Upper lobe of right lung (tissue), 1 donor: ENCODE measurements at regions not wholly inside any gene's neighbourhood (a gene's known extent, or its start where the extent isn't known, plus 50 kb on each side); places are given as distances from the start of the nearest gene placed in this dataset.

Source experiments
- ATAC-seq: fragments of 200-7000 bp; cut with Tn5 transposase; one replicate; pipeline ENCODE4 v1.9.1; 2020; ENCODE audit warnings: mild to moderate bottlenecking, moderate library complexity
- DNase-seq: peaks from one replicate; pipeline ENCODE4 v3.0.0-alpha.2; 2020
- H3K27ac ChIP-seq: fragments of 200-600 bp; one replicate; pipeline ENCODE4 v1.8.0; 2022
- H3K27me3 ChIP-seq: fragments of 200-600 bp; one replicate; pipeline ENCODE4 v1.8.0; 2022; ENCODE audit warnings: mild to moderate bottlenecking
- H3K36me3 ChIP-seq: fragments of 200-600 bp; one replicate; pipeline ENCODE4 v1.8.0; 2022
- H3K4me1 ChIP-seq: fragments of 200-600 bp; one replicate; pipeline ENCODE4 v1.8.0; 2022
- H3K4me3 ChIP-seq: fragments of 200-600 bp; one replicate; pipeline ENCODE4 v1.8.0; 2022; ENCODE audit warnings: mild to moderate bottlenecking
- H3K9me3 ChIP-seq: fragments of 200-600 bp; one replicate; pipeline ENCODE4 v1.8.0; 2022
- intact Hi-C: fragments of 100-400 bp; cut with DNase I; formaldehyde crosslinking; loops from one replicate; pipeline ENCODE4 v1.11.0; 2022
- TF ChIP-seq, protein P1 (sequence below): fragments of 200-600 bp; IDR thresholded peaks from one replicate; pipeline ENCODE4 v1.8.0; 2022; ENCODE audit warnings: antibody characterized with exemption
- donor health status: DM: no; HTN: yes; CAD: no; lungs with severe emphysema.

DNA sequence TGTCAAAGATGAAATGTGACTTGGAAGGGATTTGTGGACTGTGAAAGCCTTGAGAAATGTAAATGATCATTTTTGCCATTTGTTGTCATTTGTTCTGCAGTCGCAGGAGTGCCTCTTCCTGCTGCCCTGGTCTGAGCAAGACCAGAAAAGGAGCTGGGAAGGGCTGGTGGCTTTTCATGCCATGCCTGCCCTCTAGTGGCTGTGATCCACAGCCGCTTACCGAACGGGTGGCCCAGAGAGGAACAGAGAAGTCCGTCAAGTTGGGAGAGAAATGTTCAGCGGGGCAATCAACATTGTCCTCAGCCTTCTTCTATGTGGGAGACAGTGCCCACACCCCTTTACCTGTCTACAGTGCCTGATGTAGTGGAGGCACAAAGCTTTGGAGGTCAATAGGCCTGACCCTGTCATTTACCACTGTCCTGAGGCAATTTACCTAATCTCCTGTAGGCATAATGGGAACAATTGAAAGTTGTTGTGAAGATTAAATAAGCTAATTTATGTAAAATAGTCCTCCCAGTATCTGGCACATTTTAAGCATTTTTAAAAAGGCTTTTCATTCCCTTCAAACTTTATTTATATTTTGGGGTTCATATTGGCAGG lies 224.5 kb downstream of the B3GLCT start:
- intact Hi-C loops: loop anchor here (10.0 kb wide), 1 partner anchor 189 kb away; no protein-coding TSS in a partner anchor
- H3K4me3 ChIP-seq: no peak overlapping the region
- ATAC-seq: peak; percentile 98
- peak; percentile 85 for DNase-seq
- H3K27ac ChIP-seq: no peak overlapping the region
- H3K27me3 ChIP-seq: no peaks in the 10 kb centered on the region
- no peaks in the 10 kb centered on the region for H3K36me3 ChIP-seq
- TF ChIP-seq, protein P1, sequence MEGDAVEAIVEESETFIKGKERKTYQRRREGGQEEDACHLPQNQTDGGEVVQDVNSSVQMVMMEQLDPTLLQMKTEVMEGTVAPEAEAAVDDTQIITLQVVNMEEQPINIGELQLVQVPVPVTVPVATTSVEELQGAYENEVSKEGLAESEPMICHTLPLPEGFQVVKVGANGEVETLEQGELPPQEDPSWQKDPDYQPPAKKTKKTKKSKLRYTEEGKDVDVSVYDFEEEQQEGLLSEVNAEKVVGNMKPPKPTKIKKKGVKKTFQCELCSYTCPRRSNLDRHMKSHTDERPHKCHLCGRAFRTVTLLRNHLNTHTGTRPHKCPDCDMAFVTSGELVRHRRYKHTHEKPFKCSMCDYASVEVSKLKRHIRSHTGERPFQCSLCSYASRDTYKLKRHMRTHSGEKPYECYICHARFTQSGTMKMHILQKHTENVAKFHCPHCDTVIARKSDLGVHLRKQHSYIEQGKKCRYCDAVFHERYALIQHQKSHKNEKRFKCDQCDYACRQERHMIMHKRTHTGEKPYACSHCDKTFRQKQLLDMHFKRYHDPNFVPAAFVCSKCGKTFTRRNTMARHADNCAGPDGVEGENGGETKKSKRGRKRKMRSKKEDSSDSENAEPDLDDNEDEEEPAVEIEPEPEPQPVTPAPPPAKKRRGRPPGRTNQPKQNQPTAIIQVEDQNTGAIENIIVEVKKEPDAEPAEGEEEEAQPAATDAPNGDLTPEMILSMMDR: peak; percentile 84
- no peaks in the 10 kb centered on the region for H3K4me1 ChIP-seq
- H3K9me3 ChIP-seq: no peaks in the 10 kb centered on the region

DNA sequence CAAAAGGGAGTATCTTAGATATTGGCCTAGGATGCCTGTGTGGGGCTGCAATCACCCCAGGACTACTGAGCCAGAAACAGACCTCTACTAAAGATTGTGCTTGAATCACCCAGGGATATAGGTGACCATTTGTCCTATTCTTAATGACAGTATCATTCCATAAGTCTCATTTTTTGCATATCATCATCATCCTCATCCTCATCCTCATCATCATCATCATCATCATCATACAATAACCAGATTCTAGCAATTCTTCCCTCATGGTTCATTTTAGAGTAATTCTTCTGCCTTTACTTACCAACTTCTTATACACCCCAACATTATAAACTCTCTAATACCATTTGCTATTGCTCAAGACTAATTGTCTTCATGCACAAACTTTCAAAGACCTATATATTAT lies 226.6 kb downstream of the B3GLCT start:
- H3K27ac ChIP-seq: no peak overlapping the region

DNA sequence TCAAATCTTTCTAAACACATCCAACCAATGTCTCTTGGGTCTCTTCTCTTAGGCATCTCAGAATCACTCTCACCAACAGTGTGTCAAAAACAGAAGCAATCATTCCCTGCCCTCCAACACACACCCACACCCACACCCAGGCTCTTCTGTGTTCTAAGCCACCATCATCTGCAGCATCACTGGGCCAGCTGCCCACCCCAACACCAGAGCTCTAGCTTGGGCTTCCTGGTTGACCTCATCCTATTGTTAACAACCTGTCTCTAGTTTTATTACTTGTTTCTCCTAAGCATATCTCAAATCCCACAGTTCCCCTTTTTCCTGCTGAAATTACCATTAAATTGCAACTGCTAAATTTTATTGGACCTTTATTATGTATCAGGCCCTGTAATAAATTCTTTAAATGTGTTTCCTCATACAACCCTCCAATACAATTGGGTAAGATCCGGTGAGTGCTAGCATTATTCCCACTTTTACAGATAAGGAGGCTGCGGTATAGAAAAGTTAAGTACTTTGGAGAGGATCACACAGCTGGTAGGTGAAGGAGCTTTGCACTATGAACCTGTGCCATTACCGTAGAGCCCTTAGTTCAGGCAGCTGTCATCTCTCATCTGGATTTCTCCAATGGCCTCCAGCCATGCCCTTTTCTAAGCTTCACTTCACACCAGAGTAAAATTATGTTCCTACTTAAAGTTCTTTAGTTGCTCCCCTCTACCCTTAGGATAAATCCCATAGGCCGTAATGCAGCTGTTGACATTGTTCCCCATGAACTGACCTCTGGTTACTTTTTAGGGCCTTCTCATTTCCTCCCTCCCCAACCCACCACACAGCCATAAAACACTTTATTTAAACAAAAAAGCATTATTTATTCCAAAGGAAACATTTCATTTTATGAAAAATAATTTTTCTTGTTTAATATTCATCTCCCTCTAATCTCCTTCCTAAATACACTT lies 227.7 kb downstream of the B3GLCT start:
- intact Hi-C loops: loop anchor here (10.0 kb wide), 1 partner anchor 193 kb away; no protein-coding TSS in a partner anchor
- Histone ChIP-seq H3K27me3 (no peaks in the 10 kb centered on the region), H3K27ac (no peak overlapping the region), H3K4me3 (no peak overlapping the region), H3K36me3 (no peaks in the 10 kb centered on the region), H3K4me1 (no peaks in the 10 kb centered on the region), H3K9me3 (no peaks in the 10 kb centered on the region)
- TF ChIP-seq, protein P1: no peak
- no peak for DNase-seq
- ATAC-seq: no peak

More for the DNA sequence above, 226.6 kb downstream of the B3GLCT start:
- no peaks in the 10 kb centered on the region for H3K4me1 ChIP-seq
- intact Hi-C loops: loop anchor here (10.0 kb wide), 1 partner anchor 192 kb away; no protein-coding TSS in a partner anchor
- TF ChIP-seq, protein P1: no peak
- no peak for DNase-seq
- H3K9me3 ChIP-seq: no peaks in the 10 kb centered on the region
- ATAC-seq: no peak
- no peaks in the 10 kb centered on the region for H3K36me3 ChIP-seq
- H3K4me3 ChIP-seq: no peak overlapping the region
- H3K27me3 ChIP-seq: no peaks in the 10 kb centered on the region

DNA sequence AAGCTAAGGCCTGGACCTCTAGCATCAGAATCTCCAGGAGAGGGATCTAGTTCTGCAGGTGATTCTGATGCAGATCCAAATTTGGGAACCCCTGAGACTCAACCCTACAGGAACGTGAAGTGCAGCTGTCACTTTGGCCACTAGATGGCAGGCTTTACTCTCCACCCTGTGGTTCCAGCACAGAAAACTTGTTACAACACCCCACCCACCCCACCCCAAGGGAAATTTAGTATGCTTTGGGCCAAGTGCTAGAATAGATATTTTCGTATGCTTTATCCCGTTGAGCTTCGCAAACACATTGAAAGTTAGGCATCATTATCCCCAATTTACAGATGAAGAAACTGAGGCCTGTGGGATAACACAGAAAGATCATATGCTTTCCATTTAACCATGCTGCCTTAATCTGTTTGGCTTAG lies 232.0 kb downstream of the B3GLCT start:
- Histone ChIP-seq H3K36me3 (no peaks in the 10 kb centered on the region), H3K27ac (no peak overlapping the region), H3K27me3 (no peaks in the 10 kb centered on the region), H3K4me1 (no peaks in the 10 kb centered on the region), H3K4me3 (no peak overlapping the region), H3K9me3 (no peaks in the 10 kb centered on the region)
- ATAC-seq (peak; percentile 87), DNase-seq (no peak)
- intact Hi-C loops: loop anchor here (10.0 kb wide), 1 partner anchor 303 kb away; the partner anchor contains the start of gene RXFP2
- TF ChIP-seq, protein P1: peak; percentile 89

DNA sequence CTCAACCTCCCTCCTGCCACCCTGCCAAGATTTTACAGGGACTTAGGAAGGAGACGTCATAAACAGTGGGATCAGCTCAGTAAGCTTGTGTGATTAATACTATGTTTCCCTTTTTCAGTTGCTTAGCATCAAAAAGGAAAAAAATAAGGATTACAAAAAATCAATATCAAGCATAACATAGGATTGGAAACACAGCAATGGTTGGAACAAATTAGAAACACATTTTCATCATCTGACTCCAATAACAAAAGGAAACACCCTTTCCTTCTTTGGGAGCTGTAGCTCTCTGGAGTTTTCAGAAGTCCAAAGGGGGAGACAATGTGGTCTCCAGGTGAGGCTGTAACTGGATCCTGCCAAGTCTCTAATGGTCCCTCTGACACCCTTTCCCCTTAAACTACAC lies 233.4 kb downstream of the B3GLCT start:
- Histone ChIP-seq H3K27me3 (no peaks in the 10 kb centered on the region), H3K4me3 (no peak overlapping the region), H3K9me3 (no peaks in the 10 kb centered on the region), H3K36me3 (no peaks in the 10 kb centered on the region), H3K27ac (no peak overlapping the region), H3K4me1 (no peaks in the 10 kb centered on the region)
- TF ChIP-seq, protein P1: no peak
- intact Hi-C loops: loop anchor here (10.0 kb wide), 1 partner anchor 302 kb away; the partner anchor contains the start of gene RXFP2
- DNase-seq (no peak), ATAC-seq (no peak)
